Spleen (tissue), 11 donors: ENCODE measurements at regions not wholly inside any gene's neighbourhood (a gene's known extent, or its start where the extent isn't known, plus 50 kb on each side); places are given as distances from the start of the nearest gene placed in this dataset.

ENCODE experiments used
- DNase-seq: peaks from one replicate; pipeline ENCODE4 v3.0.0-alpha.2; 2020
- H3K27ac ChIP-seq, 8 donors: fragments of 200-600 bp; sonication (generic) in 7 of 8; 1 replicate in 4 of 8; 2 replicates in 4 of 8; pipeline versions ENCODE4 v1.5.0 to v1.8.0; 2016 to 2021; ENCODE audit warnings: inconsistent platforms in 4 of 8, mild to moderate bottlenecking in 4 of 8, moderate library complexity in 1 of 8
- H3K27me3 ChIP-seq, 7 donors: fragments of 200-600 bp; sonication (generic) in 6 of 7; replicated peaks in 1 of 7; 1 replicate in 4 of 7; 2 replicates in 3 of 7; pipeline versions ENCODE4 v1.5.0 to v1.8.0; 2016 to 2021; ENCODE audit warnings: inconsistent platforms in 3 of 7, mild to moderate bottlenecking in 1 of 7
- H3K36me3 ChIP-seq, 6 donors: fragments of 200-600 bp; sonication (generic) in 5 of 6; 1 replicate in 4 of 6; 2 replicates in 2 of 6; pipeline versions ENCODE4 v1.5.0 to v1.8.0; 2016 to 2021; ENCODE audit warnings: inconsistent platforms in 2 of 6
- H3K4me1 ChIP-seq, 6 donors: fragments of 200-600 bp; sonication (generic) in 5 of 6; 1 replicate in 3 of 6; 2 replicates in 3 of 6; pipeline versions ENCODE4 v1.5.0 to v1.8.0; 2016 to 2021; ENCODE audit warnings: inconsistent platforms in 3 of 6
- H3K4me3 ChIP-seq, 8 donors: fragments of 200-600 bp; sonication (generic) in 7 of 8; 1 replicate in 4 of 8; 2 replicates in 4 of 8; pipeline versions ENCODE4 v1.5.0 to v1.8.0; 2016 to 2021; ENCODE audit warnings: inconsistent platforms in 4 of 8, mild to moderate bottlenecking in 4 of 8, moderate library complexity in 2 of 8
- H3K9me3 ChIP-seq, 8 donors: fragments of 200-600 bp; sonication (generic) in 7 of 8; 1 replicate in 4 of 8; 2 replicates in 4 of 8; pipeline versions ENCODE4 v1.5.0 to v1.8.0; 2016 to 2021; ENCODE audit warnings: inconsistent platforms in 4 of 8
- CTCF ChIP-seq, 11 experiments: fragments of 200-600 bp in 7 of 11; fragments of 450-650 bp in 4 of 11; sonication (generic) in 4 of 11; IDR thresholded peaks in 8 of 11; conservative IDR thresholded peaks in 3 of 11; 1 replicate in 7 of 11; 2 replicates in 4 of 11; pipeline versions ENCODE4 v1.4.0 to v1.8.0; 2016 to 2021; ENCODE audit warnings: antibody characterized with exemption in 11 of 11, inconsistent platforms in 4 of 11, mild to moderate bottlenecking in 1 of 11
- POLR2A ChIP-seq, 3 donors: fragments of 450-650 bp; IDR thresholded peaks; one replicate each; pipeline ENCODE4 v1.5.1; 2017; ENCODE audit warnings: antibody characterized with exemption in 3 of 3, mild to moderate bottlenecking in 1 of 3
- POLR2AphosphoS5 ChIP-seq, 3 donors: sonication (generic); formaldehyde crosslinking; IDR thresholded peaks; one replicate each; pipeline ENCODE4 v1.5.1; 2017; ENCODE audit warnings: antibody characterized with exemption in 3 of 3
- WGBS, 5 donors: extraction: QIAGEN DNeasy Blood & Tissue Kit in 3 of 5; methylation state at CpG; one replicate each; pipeline versions ENCODE4 v1.1.5 to v1.1.7; 2013 to 2018; 5-methylcytosine and 5-hydroxymethylcytosine counted together
- intact Hi-C: fragments of 100-400 bp; cut with DNase I; formaldehyde crosslinking; loops from one replicate; pipeline ENCODE4 v1.15.0; 2023; ENCODE audit warnings: low total_unique reads
- donor health status: healthy with polysubstance abuse.
- donor health status: DM: no; HTN: no; CAD: no; lungs with moderate emphysema.
- donor health status: DM: no; HTN: no; CAD: no.
- donor health status: Bipolar disorder and iron deficiency.
- donor health status: healthy.
- donor health status: DM: no; HTN: no; CAD: no.
- donor health status: DM: yes; HTN: yes; CAD: no.

GRCh38 chr14:87767567-87767901 lies 225.4 kb downstream of the GALC start:
- intact Hi-C loops, result no loop called here

GRCh38 chr14:87758876-87759275 lies 234.1 kb downstream of the GALC start:
- H3K27me3 ChIP-seq, result no peaks in the 10 kb centered on the region
- no peak overlapping the region for H3K27ac ChIP-seq
- H3K9me3 ChIP-seq, result peaks cover 0 to 30% (median 21%) of the 10 kb centered on the region in 8 donors
- H3K4me3 ChIP-seq, result no peak overlapping the region
- DNase-seq, result no peak
- H3K4me1 ChIP-seq, result no peaks in the 10 kb centered on the region
- H3K36me3 ChIP-seq, result no peaks in the 10 kb centered on the region
- 40 to 61% (median 52%) methylated on average over 2 of the region's 2 CpGs for WGBS, 5 donors
- intact Hi-C loops, result no loop called here
- TF ChIP-seq POLR2A (IDR thresholded peaks at IDR 0.05) (no peak), CTCF (IDR thresholded peaks at IDR 0.05 in 8 of 11, conservative IDR thresholded peaks at IDR 0.05 in 3 of 11) (no peak), POLR2AphosphoS5 (IDR thresholded peaks at IDR 0.05) (no peak)

More at GRCh38 chr14:87767567-87767901, 225.4 kb downstream of the GALC start:
- H3K36me3 ChIP-seq, result no peaks in the 10 kb centered on the region
- no peak overlapping the region for H3K27ac ChIP-seq
- no peaks in the 10 kb centered on the region for H3K27me3 ChIP-seq
- H3K9me3 ChIP-seq, result peaks cover 0 to 25% (median 14%) of the 10 kb centered on the region in 8 donors
- TF ChIP-seq POLR2AphosphoS5 (IDR thresholded peaks at IDR 0.05), result no peak
- no peak for TF ChIP-seq POLR2A (IDR thresholded peaks at IDR 0.05)
- DNase-seq, result no peak
- H3K4me1 ChIP-seq, result no peaks in the 10 kb centered on the region
- H3K4me3 ChIP-seq, result no peak overlapping the region
- whole genome bisulfite sequencing, 5 donors, result 69 to 92% (median 82%) methylated on average over 2 of the region's 2 CpGs

GRCh38 chr14:87756661-87757060 lies 236.3 kb downstream of the GALC start:
- Histone ChIP-seq H3K27me3 (no peaks in the 10 kb centered on the region), H3K9me3 (peaks cover 0 to 9% (median 5%) of the 10 kb centered on the region in 8 donors), H3K36me3 (no peaks in the 10 kb centered on the region), H3K27ac (no peak overlapping the region), H3K4me3 (no peak overlapping the region), H3K4me1 (no peaks in the 10 kb centered on the region)
- no peak for DNase-seq
- intact Hi-C loops, result no loop called here
- TF ChIP-seq POLR2AphosphoS5 (IDR thresholded peaks at IDR 0.05) (no peak), POLR2A (IDR thresholded peaks at IDR 0.05) (no peak), CTCF (IDR thresholded peaks at IDR 0.05 in 8 of 11, conservative IDR thresholded peaks at IDR 0.05 in 3 of 11) (no peak)
- 40 to 52% (median 45%) methylated on average over 2 of the region's 2 CpGs for WGBS, 5 donors

GRCh38 chr14:87754520-87755223 lies 238.3 kb downstream of the GALC start:
- Histone ChIP-seq H3K27ac (no peak overlapping the region), H3K4me3 (no peak overlapping the region), H3K9me3 (no peaks in the 10 kb centered on the region), H3K4me1 (no peaks in the 10 kb centered on the region), H3K27me3 (no peaks in the 10 kb centered on the region), H3K36me3 (no peaks in the 10 kb centered on the region)
- WGBS, 5 donors, result 87 to 94% (median 91%) methylated on average over 8 of the region's 8 CpGs
- no peak for TF ChIP-seq POLR2AphosphoS5 (IDR thresholded peaks at IDR 0.05)
- no peak for TF ChIP-seq CTCF (IDR thresholded peaks at IDR 0.05 in 8 of 11, conservative IDR thresholded peaks at IDR 0.05 in 3 of 11)
- no peak for TF ChIP-seq POLR2A (IDR thresholded peaks at IDR 0.05)
- intact Hi-C loops, result no loop called here
- no peak for DNase-seq
